Putamen (tissue), 1 donor: ENCODE measurements at regions not wholly inside any gene's neighbourhood (a gene's known extent, or its start where the extent isn't known, plus 50 kb on each side); places are given as distances from the start of the nearest gene placed in this dataset.
"Not testable (repeated sequence)": the region's sequence is repeated elsewhere in the genome, so short reads cannot be mapped to it uniquely, and the experiment has no call there.

ENCODE experiments used
- DNase-seq: peaks from one replicate; pipeline ENCODE4 v3.0.0-alpha.2; 2016; ENCODE audit warnings: low spot score

DNA sequence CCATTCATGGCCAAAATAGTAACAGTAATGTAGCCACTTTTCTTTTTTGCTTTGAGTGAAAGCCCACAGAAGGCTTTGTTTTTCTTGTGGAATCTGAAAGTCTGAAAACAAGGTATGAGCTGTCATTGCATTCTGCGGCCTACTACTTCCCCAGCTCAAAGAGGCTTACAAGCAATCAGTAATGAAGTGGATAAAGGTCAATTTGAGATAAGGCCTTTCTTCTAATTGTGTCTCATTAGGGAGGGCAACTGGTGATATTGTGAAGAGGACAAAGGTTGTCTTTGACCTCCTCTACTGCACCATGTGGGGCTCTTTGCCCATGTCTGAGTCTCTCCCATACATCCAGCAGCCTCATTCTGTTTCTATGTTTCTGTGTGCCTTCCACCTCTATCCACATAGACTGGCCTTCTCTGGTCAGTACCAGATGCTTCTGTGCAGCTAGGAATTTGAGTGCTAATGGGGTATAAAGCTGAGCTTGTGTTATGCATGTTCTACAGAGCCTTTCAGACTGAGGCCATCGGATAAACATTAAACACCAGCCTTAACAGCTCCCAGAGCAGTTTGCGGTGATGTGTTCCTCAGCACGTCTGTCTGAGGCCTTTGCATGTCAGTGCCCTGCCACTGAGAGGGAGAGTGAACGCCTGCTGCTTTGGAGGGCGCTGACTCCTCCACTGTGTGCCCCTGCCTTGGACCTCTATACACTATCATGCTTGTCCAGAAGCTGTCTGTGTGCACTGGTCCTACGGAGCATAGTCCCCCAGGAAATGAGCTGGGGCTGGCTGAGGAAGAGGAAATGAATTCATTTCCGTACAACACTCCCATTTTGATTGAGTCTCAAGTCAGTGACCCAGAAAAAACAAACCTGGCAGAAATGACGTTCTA lies 80.2 kb downstream of the SH2D1A start:
- no peak for DNase-seq

DNA sequence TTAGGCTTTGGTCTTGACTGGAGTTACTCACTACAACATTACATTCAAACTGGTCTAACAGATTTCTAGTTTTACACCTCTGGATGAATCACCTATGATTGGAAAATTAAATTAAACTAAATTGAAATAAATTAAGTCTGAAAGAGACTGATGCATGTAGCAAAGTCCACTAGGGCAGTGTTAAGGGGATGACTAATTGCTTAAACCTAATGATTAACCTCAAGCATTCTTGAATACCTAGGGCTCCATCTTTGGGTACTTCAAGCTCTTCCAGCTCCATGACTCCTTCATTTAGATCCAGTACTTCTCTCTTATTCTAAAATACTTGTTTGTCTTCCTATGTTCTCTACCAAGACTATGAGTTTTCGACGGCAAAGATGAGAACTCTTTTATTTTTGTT lies 86.8 kb downstream of the SH2D1A start:
- no peak for DNase-seq

DNA sequence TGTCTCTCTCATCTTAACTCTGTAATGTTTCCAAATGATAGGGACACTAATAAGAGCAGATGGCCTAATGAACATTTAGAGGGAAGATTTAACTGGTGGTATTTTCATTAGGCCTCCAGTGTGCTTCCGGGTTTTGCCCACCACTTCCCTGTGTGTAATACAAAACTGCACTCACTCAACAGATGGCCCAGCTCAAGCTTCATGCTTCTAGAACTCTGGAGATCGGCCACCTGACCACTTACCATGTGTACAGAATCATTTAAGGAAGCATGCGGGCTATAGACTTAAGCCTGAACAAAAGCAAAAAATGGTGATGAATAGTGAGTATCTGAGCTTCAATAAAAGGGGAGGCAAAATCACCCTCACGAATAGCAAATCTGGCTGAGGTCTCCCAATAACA lies 89.3 kb downstream of the SH2D1A start:
- no peak for DNase-seq

DNA sequence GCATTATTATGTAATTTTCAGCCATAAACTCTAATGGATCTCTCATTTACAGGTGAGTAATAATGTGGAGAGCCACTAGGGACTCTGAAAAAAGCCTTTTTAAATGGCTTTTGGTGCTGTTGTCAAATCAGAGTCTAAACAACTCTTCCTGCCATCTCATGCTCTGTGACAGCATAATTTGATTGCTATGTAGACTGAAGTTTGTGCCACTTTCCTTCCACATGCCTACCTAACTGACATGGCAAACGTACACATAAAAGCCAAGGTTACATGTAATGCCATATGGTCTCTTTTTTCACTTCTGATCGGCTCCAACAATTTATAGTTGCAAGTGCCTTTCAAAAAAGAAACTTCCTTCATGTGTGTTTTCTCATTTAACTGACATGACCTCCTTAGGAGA lies 94.3 kb downstream of the SH2D1A start:
- no peak for DNase-seq

DNA sequence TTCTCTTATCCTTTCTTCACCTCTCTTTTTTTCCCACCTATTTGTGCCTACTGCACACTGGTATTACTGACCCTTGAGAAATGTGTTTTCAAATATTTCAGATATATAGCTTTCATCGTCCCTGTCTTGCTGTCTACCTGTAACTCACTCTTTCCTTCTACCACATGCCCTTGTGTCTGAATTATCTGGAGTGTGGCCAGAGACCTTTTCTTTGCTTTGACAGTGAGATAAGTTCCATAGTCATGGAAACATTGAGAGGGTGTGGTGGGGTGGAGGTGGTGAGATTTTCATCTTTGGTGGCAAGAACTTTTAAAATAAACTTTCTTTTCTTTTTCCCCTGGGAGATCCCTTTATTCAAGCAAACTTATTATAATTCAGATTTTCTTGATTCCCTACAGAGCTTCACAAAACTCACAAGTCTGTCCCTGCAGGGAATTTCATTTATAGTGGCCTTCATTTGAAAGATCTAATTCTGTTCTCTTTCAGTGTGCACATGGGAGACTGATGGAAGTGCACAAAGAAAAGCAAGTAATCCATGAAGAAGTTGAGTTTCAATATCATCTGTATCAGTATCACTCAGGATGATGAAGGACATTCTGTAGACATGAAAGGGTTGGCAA lies 95.7 kb downstream of the SH2D1A start:
- no peak for DNase-seq

DNA sequence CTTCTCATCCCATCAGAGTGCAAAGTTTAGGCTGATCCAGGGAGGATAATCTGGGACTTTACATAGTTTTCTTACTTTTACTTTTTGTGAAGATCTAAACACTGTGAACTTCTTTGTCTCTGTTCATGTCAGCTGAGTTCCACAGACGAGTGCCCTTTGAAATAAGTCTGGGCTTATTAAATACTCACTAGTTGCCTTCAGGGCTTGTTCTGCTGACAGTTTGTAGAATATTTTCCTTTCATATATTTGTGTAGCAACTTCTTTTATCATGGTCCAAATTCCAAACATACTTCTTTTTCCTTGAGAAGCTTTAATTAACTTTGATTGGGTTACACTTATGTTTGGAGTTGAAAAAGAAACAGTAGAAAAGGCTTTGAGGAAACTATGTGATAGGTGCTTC lies 109.6 kb downstream of the SH2D1A start:
- no peak for DNase-seq

DNA sequence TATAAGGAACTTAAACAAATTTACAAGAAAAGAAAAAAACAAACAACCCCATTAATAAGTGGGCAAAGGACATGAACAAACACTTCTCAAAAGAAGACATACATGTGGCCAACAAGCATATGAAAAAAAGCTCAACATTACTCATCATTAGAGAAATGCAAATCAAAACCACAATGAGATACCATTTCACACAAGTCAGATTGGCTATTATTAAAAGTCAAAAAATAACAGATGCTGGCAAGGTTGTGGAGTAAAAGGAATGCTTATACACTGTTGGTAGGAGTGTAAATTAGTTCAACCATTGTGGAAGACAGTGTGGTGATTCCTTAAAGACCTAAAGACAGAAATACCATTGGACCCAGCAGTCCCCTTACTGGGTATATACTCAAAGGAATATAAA lies 113.5 kb downstream of the SH2D1A start:
- DNase-seq: not testable (repeated sequence)

DNA sequence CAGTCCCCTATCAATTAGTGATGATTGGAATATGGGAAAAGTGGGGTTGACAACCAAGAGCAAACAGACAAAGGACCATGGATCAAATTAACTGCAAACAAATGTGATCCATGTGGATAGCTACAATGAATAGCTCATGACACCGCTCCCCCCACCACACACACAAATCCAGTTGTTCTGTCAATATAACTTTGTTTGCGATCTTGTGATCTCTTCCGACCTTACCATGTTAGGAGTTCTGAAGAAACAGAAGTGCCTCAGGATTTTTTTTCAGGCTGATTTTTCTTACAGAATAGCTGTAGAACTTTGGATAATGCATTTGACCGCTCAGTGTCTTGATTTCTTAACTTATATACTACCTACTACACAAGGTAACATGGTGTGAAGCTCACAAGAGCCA lies 116.6 kb downstream of the SH2D1A start:
- DNase-seq: no peak

DNA sequence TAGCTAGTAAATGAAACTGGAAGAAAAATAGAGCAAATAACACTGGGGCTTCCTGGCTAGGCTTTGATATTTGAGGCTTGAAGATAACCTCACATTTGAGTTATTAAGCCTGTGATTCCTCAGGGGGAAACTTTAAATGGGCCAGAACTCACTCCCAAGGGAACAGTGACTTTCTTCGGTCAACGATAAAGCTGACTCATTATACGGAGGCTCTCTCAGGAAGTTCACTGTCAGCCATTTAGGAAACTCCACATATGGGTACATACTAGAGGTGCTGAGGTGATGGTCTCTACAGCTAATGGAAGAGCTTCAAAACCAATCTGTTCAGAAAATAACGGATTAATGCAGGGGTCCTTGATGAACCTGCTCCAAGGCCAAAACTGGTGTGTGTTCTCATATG lies 120.8 kb downstream of the SH2D1A start:
- DNase-seq: no peak

DNA sequence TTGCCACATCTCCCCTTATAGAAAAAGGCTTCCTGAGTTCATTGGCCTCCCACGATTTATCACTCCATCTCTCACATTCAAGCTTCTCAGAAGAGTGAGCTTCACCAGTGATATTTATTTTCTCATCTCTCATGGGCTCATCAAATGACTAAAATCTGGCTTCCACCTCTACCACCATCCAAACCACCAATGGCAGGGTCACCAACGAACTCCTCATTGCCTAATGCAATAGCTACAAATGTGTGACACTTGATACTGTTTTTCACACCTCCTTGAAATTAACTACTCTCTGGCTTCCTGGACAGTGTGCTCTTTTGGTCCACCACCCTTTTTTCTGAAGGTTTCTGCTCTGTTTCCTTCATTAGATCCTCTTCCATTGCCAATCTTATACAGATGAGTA lies 129.0 kb downstream of the SH2D1A start:
- no peak for DNase-seq

DNA sequence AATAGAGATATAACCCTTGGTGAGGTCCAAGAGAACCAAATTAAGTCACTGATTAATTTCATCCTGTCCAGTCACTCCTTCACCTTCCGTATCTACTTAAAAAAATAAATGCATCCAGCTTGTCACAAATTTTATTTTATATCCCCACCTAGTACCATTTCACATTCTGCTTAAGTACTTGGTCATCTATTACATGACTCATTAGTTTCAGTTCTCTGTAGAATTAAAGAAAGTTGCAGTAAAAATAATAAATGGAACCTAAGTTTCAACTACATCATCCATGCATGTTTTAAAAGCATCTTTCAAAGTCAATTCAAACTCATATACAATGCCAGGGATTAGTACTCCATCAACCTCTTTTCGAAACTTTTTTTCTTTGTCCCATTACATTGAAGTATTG lies 130.2 kb downstream of the SH2D1A start:
- no peak for DNase-seq

DNA sequence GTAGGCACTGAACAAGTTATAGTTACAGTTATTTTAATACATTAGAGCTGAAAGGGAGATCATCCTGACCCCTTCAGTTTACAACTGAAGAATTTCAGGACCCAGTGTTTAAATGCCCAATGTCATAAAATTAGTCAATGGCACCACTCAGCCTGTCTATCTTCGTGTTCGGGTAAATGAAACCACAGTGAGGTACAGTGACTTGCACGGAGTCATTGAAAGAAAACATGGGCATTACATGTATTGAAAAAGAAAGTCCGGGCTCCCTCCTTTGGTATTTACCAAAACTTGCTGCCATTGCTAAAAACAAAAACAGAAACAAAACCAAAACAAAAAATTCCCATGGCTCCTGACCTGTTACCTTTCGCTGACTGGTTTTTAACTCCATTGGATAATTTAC lies 131.7 kb downstream of the SH2D1A start:
- no peak for DNase-seq

DNA sequence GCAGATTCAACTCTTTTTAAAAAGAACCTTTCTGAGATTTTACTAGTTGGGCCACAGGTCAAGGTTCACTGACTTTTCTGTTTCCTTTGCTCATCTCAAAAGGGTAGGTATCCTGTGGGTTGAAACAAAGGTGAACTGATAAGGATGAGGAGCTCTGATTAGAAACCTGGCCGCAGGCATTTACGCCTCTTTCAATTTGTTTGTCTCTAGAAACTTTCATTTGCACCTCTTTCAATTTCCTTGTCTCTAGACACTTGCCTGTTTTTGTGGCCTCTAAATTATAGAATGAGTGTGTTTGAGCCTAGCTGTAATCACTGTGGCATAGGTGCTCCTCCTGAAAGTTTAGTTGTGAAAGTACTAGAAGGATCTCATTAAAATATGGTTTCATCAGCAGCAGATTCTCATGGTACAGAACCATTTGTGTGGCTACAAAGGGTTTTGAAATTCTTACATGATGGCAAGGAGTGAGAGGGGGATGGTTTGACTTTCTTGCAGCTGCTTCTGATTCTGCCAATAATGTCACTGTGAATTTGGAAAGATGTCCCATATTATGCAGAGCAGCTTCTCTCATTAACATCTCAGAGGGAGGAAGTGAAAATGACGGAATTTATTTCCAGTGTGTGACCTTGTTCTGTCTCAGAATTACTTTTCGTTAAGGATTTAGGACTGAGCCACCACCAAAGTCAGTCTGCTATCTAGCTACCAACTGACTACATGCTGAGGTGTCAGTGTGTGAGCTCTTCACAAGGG lies 142.2 kb downstream of the SH2D1A start:
- DNase-seq: no peak

DNA sequence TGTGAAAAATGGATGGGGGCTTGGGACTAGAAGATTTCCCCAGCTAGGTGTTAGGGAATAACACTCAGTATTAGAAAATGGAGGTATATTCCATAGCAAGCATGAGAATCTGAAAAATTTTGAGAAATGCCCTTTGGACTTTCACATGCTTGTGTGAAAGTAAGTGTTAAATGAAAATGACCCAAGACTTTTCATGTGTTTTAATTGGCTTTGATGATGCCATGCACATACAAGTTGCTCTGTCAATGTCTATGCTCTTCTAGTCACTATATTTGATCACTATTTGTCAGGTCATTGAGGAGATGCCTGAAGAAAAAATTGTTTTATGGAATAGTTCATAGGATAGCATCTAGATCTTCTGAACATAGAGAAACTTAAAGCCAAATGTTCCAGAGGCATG lies 147.6 kb downstream of the SH2D1A start:
- DNase-seq: no peak

DNA sequence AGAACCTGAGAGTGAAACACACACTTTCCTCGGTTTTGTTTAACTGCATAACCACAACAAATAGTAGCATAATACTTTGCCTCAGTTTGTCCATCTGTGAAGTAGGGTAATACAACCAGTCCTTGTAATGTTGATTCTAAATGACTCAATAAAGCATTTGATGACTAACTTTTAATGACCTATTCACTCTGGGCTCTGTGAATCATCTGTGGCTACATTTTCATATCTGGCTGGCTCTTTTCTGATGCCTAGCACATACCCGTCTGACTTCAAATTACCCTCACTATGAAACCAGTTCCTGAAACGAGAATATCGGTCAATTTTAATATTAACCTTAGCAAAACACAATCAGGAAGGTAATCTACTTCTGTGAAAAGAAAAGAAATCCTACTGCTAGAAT lies 151.0 kb downstream of the SH2D1A start:
- DNase-seq: no peak

DNA sequence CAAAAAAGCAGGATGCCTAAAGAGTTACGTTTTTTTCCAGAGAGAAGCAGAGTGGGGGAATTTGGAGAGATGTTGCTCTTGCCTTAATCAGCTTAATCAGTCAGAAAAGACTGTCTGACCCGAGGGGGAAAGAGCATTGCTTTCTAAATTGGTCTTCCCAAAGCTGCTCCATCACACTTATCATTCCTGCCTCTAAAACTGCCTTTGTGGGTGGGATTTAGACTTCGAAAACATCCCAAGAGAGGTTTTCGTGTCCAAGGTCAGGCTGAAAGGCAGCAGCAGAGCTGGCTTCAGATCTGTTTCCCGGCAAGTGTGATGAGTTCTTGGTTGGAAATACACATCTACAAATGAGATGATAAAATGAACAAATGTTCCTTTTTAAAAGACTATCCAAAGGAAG lies 155.2 kb downstream of the SH2D1A start:
- no peak for DNase-seq

DNA sequence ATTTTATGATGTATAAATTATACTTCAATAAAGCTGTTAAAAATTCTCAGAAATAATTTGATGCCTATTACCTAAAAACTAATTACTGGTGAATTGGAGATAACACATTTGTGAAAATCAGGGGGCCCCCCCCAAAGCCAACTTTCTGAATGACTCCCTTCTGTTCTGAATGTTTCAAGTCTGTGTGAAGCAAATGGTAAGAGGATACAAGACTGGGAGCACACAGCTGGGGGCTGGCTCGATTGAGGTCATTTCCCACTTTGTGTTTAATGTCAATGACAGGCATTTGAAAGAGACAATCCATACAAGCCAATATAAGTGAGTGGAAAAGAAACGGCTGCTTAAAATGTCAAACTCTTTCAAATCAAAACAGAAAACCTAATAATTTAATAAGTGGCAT lies 155.8 kb downstream of the SH2D1A start:
- no peak for DNase-seq

DNA sequence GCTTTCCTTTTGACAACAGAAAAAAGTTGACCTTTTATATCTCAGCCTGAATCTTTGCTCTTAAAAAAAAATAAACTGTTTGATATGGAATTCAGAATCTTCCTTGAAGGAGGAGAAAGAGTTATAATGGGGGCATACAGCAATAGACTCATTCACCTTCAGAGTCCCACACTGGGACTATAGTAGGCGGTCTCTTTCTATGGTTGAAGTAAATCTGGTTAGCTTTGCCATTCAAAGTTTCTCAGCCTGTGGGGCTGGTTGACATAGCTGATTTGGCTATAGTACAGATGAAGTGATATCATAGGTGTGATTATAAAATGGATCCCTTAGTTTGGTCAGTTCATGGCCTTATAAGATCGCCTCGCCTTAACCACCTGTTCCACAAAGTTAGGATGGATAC lies 156.2 kb downstream of the SH2D1A start:
- no peak for DNase-seq

DNA sequence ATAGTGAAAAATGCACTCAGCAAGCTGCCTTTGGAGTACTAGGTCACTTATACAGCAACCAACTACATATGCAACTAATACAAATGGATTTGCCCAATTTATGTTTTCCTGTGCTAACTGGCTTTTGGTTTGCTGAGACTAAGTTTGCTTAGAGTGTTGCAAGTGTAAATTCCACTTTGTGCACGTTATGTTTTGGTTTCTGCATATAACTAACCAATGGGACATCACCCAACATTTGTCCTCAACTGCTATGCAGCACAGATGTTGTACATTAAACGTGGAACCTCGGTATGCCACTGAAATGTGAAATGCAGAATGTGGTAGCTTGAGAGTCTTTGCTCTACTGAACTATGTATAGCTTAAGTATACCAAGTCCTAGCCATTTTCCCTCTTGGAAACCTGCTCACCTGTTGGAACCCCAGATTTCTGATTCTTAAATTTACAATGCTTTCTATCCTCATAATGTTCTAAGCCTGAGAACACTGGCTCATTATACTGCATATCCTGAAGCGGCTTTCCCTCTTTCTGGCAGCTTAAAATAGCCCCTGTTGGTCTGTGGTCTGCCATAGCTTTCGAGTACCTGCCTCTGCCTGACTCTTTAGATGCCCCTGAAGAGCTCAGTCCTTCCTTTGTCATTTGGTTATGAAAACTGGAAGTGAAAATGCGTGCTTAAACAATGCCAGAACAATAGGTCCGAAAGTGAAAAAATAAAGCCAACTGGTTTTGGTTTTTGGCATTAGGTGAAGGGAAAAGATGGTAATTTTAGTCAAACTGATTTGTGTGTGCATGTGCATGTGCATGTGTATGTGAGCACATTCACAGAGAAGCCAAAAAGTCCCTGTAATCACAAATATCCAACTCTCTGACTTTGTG lies 158.0 kb downstream of the SH2D1A start:
- DNase-seq: no peak

DNA sequence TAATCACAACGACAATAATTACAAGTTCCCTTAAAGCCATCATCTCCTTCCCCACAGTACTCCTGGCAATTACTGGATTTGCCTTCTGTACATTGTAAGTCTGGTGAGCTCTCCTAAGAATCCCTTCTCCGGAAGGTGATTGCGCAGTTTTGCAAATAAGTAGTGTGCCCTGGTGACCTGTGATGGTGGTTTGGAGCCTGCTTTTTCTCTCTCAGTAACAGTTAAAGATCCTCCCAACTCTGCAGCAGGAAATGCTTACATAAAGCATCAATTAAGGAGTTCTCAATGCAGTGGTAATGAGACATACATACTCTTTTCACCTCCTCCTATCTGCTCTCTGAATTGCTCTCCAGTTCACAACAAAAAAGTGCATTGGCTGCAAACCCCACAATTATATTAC lies 159.7 kb downstream of the SH2D1A start:
- DNase-seq: no peak

DNA sequence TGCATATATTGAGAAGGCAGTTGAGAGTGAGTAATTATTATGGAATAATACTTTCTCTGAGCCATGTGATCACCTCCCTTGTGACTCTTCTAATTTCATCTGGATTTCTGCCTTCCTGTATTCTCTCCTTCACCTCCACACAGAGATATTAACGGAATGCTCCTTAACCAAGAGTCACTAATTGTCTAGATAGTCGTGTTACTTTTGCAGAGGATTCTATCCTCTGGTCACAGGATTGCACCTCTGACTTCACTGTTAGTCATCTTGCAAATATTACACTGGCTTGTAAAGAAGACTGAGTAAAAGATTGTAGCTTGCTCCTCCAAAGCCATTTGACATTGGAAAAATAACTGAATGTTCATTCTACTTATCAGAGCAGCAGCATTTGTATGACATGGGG lies 160.9 kb downstream of the SH2D1A start:
- DNase-seq: no peak

DNA sequence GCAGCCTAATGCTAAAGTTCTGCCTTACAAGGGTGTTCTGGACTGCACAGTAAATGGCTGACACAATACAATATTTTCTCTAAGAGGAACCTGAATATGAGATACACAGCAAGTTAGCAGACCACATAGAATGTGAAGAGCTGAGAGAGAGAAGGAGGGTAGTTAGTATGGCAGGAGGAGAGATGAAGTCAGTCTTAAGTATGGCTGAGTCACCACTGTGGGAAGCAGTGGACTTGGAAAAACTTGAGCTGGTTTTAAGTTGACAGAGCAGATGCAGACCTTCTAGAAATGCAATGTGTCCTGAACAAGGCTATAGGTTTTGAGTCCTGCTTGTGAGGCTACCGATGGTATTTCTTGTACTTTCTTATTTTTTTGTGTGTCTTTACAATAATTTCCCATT lies 172.5 kb downstream of the SH2D1A start:
- no peak for DNase-seq
